Adrenal gland (tissue), 9 donors: ENCODE measurements at regions not wholly inside any gene's neighbourhood (a gene's known extent, or its start where the extent isn't known, plus 50 kb on each side); places are given as distances from the start of the nearest gene placed in this dataset.

Source experiments
- DNase-seq, 7 donors: peaks; one replicate each; pipeline ENCODE4 v3.0.0-alpha.2; 2019 to 2020
- H3K27ac ChIP-seq, 5 donors: fragments of 200-600 bp; sonication (generic) in 4 of 5; 1 replicate in 3 of 5; 2 replicates in 2 of 5; pipeline versions ENCODE4 v1.5.1 to v1.8.0; 2016 to 2020; ENCODE audit warnings: mild to moderate bottlenecking in 1 of 5
- H3K27me3 ChIP-seq: fragments of 200-600 bp; 2 replicates; pipeline ENCODE4 v1.8.0; 2021
- H3K36me3 ChIP-seq, 2 donors: fragments of 200-600 bp; replicated peaks in 1 of 2; 1 replicate in 1 of 2; 2 replicates in 1 of 2; pipeline versions ENCODE4 v1.5.1 to v1.8.0; 2018 to 2022
- H3K4me1 ChIP-seq, 2 donors: fragments of 200-600 bp; replicated peaks in 1 of 2; 1 replicate in 1 of 2; 2 replicates in 1 of 2; pipeline versions ENCODE4 v1.5.1 to v1.8.0; 2018 to 2021
- H3K4me3 ChIP-seq, 4 donors: fragments of 200-600 bp; sonication (generic) in 3 of 4; one replicate each; pipeline ENCODE4 v1.5.1; 2016 to 2018
- H3K9me3 ChIP-seq, 3 donors: fragments of 200-600 bp; sonication (generic) in 1 of 3; replicated peaks in 1 of 3; 1 replicate in 2 of 3; 2 replicates in 1 of 3; pipeline versions ENCODE4 v1.5.1 to v1.8.0; 2016 to 2021
- CTCF ChIP-seq, 6 experiments: fragments of 450-650 bp in 4 of 6; fragments of 200-600 bp in 2 of 6; sonication (generic) in 1 of 6; IDR thresholded peaks; 1 replicate in 5 of 6; 2 replicates in 1 of 6; pipeline versions ENCODE4 v1.5.1 to v1.8.0; 2016 to 2021; ENCODE audit warnings: antibody characterized with exemption in 6 of 6, mild to moderate bottlenecking in 2 of 6, moderate library complexity in 1 of 6
- POLR2A ChIP-seq, 2 donors: fragments of 450-650 bp; IDR thresholded peaks; one replicate each; pipeline ENCODE4 v1.6.1; 2017; ENCODE audit warnings: antibody characterized with exemption in 2 of 2, mild to moderate bottlenecking in 2 of 2, moderate library complexity in 1 of 2
- WGBS, 4 donors: extraction: QIAGEN DNeasy Blood & Tissue Kit in 2 of 4; methylation state at CpG; one replicate each; pipeline versions ENCODE4 v1.1.5 to v1.1.7; 2013 to 2017; 5-methylcytosine and 5-hydroxymethylcytosine counted together
- intact Hi-C, 2 donors: fragments of 100-400 bp; cut with DNase I; formaldehyde crosslinking; loops; one replicate each; pipeline versions ENCODE4 v1.14.1 to v1.15.0; 2022 to 2023
- donor health status: healthy with polysubstance abuse.
- donor health status: Bipolar disorder and iron deficiency.
- donor health status: DM: yes; HTN: yes; CAD: no.
- donor health status: DM: no; HTN: no; CAD: no.
- donor health status: DM: no; HTN: no; CAD: no.

GRCh38 chr10:81680359-81680758, 194.6 kb upstream of the NRG3 start:
- no peak for TF ChIP-seq CTCF (IDR thresholded peaks at IDR 0.05)
- no peak for TF ChIP-seq POLR2A (IDR thresholded peaks at IDR 0.05)
- 11 to 63% (median 33%) methylated on average over 1 of the region's 1 CpG for WGBS, 4 donors
- Histone ChIP-seq H3K36me3 (no peaks in the 10 kb centered on the region), H3K27ac (no peak overlapping the region), H3K4me3 (no peak overlapping the region), H3K27me3 (no peaks in the 10 kb centered on the region), H3K9me3 (no peaks in the 10 kb centered on the region), H3K4me1 (no peaks in the 10 kb centered on the region)
- intact Hi-C loops = no loop called here
- DNase-seq = no peak

- 87 to 100% (median 93%) methylated on average over 1 of the region's 1 CpG for WGBS, 4 donors
- no peak overlapping the region for H3K4me3 ChIP-seq
- H3K27me3 ChIP-seq = no peaks in the 10 kb centered on the region
- no peak overlapping the region for H3K27ac ChIP-seq
- TF ChIP-seq CTCF (IDR thresholded peaks at IDR 0.05) (no peak), POLR2A (IDR thresholded peaks at IDR 0.05) (no peak)
- H3K9me3 ChIP-seq = no peaks in the 10 kb centered on the region
- no peak for DNase-seq
- H3K4me1 ChIP-seq = no peaks in the 10 kb centered on the region
- intact Hi-C loops = no loop called here
- H3K36me3 ChIP-seq = no peaks in the 10 kb centered on the region
Measured at GRCh38 chr10:81688459-81688858, 186.5 kb upstream of the NRG3 start.

GRCh38 chr10:81696609-81697388, 178.2 kb upstream of the NRG3 start:
- intact Hi-C loops = no loop called here
- Histone ChIP-seq H3K27me3 (no peaks in the 10 kb centered on the region), H3K4me3 (no peak overlapping the region), H3K9me3 (peaks cover 0 to 9% (median 0%) of the 10 kb centered on the region in 3 donors), H3K4me1 (no peaks in the 10 kb centered on the region), H3K27ac (no peak overlapping the region), H3K36me3 (no peaks in the 10 kb centered on the region)
- TF ChIP-seq POLR2A (IDR thresholded peaks at IDR 0.05) = no peak
- TF ChIP-seq CTCF (IDR thresholded peaks at IDR 0.05) = no peak
- DNase-seq = peak in 2 of 7 donors; percentile 0 to 9
- 59 to 67% (median 63%) methylated on average over 7 to 9 of the region's 9 CpGs for WGBS, 4 donors

- no peak overlapping the region for H3K4me3 ChIP-seq
- no peak for DNase-seq
- no peak overlapping the region for H3K27ac ChIP-seq
- no peaks in the 10 kb centered on the region for H3K27me3 ChIP-seq
- H3K9me3 ChIP-seq = peaks cover 0 to 8% (median 0%) of the 10 kb centered on the region in 3 donors
- H3K4me1 ChIP-seq = no peaks in the 10 kb centered on the region
- 13 to 50% (median 41%) methylated on average over 1 of the region's 1 CpG for WGBS, 4 donors
- intact Hi-C loops = no loop called here
- no peaks in the 10 kb centered on the region for H3K36me3 ChIP-seq
- TF ChIP-seq CTCF (IDR thresholded peaks at IDR 0.05) (no peak), POLR2A (IDR thresholded peaks at IDR 0.05) (no peak)
Measured at GRCh38 chr10:81704596-81704995, 170.4 kb upstream of the NRG3 start.
